ENCODE measurements at regions not wholly inside any gene's neighbourhood (a gene's known extent, or its start where the extent isn't known, plus 50 kb on each side); places are given as distances from the start of the nearest gene placed in this dataset.

DNA sequence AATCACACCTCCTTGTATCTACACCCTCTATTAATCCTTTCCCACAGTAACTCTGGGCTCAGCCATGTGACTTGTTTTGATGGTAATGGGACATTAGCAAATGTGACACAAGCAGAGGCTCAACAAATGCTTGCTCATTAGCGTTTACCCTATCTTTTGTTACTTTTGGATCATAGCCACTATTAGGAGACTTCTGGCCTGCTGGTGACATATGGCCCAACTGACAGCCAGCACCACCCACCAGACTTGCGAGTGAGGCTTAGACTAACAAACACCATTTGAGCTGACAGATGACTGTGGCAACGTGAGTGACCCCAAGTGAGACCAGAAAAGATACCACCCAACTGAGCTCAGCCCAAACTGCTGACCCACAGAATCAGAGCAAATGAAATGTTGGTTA, 154.1 kb downstream of the OLFM4 start:
- Mint-ChIP-seq H3K36me3 (ENCODE audit: insufficient read depth, unreplicated experiment) (no peaks in the 10 kb centered on the region), H3K4me3 (ENCODE audit: unreplicated experiment) (no peak overlapping the region), H3K9me3 (ENCODE audit: unreplicated experiment) (no peaks in the 10 kb centered on the region), H3K27ac (ENCODE audit: low read depth, unreplicated experiment) (no peak overlapping the region), H3K4me1 (ENCODE audit: insufficient read depth, unreplicated experiment) (no peaks in the 10 kb centered on the region), H3K27me3 (ENCODE audit: insufficient read depth, unreplicated experiment) (peaks cover 10% of the 10 kb centered on the region)
- CTCF ChIA-PET, result interaction anchor here (1.1 to 1.6 kb wide), 2 partner anchors 31 to 215 kb away, joined by 5 to 6 read pairs; no protein-coding TSS in a partner anchor
- intact Hi-C loops (cut with micrococcal nuclease), result no loop called here
- BruUV-seq (replicated peaks), result no TSS peak
- DNase-seq (ENCODE audit: unreplicated experiment), result no peak
- TF ChIP-seq, protein P1, sequence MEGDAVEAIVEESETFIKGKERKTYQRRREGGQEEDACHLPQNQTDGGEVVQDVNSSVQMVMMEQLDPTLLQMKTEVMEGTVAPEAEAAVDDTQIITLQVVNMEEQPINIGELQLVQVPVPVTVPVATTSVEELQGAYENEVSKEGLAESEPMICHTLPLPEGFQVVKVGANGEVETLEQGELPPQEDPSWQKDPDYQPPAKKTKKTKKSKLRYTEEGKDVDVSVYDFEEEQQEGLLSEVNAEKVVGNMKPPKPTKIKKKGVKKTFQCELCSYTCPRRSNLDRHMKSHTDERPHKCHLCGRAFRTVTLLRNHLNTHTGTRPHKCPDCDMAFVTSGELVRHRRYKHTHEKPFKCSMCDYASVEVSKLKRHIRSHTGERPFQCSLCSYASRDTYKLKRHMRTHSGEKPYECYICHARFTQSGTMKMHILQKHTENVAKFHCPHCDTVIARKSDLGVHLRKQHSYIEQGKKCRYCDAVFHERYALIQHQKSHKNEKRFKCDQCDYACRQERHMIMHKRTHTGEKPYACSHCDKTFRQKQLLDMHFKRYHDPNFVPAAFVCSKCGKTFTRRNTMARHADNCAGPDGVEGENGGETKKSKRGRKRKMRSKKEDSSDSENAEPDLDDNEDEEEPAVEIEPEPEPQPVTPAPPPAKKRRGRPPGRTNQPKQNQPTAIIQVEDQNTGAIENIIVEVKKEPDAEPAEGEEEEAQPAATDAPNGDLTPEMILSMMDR (IDR thresholded peaks at IDR 0.05; ENCODE audit: unreplicated experiment), result no peak
- POLR2A ChIA-PET, result no interaction called here

DNA sequence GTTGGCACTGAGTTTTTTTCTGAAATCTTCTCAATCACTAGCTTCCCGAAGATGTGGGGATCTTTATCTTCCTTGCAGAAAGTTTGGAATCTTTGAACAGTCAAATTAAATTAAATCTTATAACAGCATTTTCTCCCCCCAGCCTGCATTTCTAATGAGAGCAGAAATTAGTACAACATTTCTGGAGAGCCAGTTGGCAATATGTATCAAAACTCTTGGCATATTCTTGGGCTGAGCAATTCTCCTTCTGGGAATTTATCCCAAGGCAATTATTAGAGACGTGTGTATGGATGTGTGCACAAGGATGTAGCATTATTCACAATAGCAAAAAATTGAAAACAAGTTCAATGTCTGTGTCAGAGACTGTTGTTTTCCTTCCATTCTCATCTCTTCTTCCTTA, 159.5 kb downstream of the OLFM4 start:
- H3K4me3 Mint-ChIP-seq (ENCODE audit: unreplicated experiment), result no peak overlapping the region
- H3K27me3 Mint-ChIP-seq (ENCODE audit: insufficient read depth, unreplicated experiment), result no peaks in the 10 kb centered on the region
- TF ChIP-seq, protein P1 (IDR thresholded peaks at IDR 0.05; ENCODE audit: unreplicated experiment), result no peak
- H3K4me1 Mint-ChIP-seq (ENCODE audit: insufficient read depth, unreplicated experiment), result peaks cover 13% of the 10 kb centered on the region
- no TSS peak for BruUV-seq (replicated peaks)
- no peaks in the 10 kb centered on the region for H3K36me3 Mint-ChIP-seq (ENCODE audit: insufficient read depth, unreplicated experiment)
- no peaks in the 10 kb centered on the region for H3K9me3 Mint-ChIP-seq (ENCODE audit: unreplicated experiment)
- ChIA-PET POLR2A (interaction anchor here (0.6 kb wide), 1 partner anchor 259 kb away, joined by 3 read pairs; no protein-coding TSS in a partner anchor), CTCF (interaction anchor here (0.6 to 5.1 kb wide), 6 partner anchors 220 to 1719 kb away, joined by 3 to 29 read pairs (median 3); no protein-coding TSS in a partner anchor)
- intact Hi-C loops (cut with micrococcal nuclease), result loop anchor here (2.0 to 5.0 kb wide), 2 partner anchors 221 to 523 kb away; no protein-coding TSS in a partner anchor
- H3K27ac Mint-ChIP-seq (ENCODE audit: low read depth, unreplicated experiment), result no peak overlapping the region
- DNase-seq (ENCODE audit: unreplicated experiment), result no peak

DNA sequence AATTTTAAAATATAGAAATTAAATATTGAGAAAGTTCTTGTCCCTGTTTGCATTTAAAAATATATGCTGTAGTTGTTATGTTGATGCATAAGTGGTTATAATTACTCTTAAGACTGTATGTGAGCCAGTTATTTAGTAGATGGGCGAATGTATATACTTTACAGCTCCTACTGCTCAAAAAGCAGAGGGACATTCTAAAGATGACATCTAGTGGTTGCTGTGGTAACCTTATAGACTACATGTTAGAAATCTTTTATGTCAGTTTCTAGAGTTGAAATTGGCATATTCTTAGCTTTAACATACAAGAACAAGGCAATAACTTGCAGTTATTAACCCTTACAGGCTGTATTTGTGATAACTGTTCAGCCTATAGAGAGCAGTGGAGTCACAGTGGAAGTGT, 160.5 kb downstream of the OLFM4 start:
- intact Hi-C loops (cut with micrococcal nuclease), result loop anchor here (1.0 to 5.0 kb wide), 3 partner anchors 222 to 524 kb away; no protein-coding TSS in a partner anchor
- Mint-ChIP-seq H3K4me1 (ENCODE audit: insufficient read depth, unreplicated experiment) (peaks cover 13% of the 10 kb centered on the region), H3K27me3 (ENCODE audit: insufficient read depth, unreplicated experiment) (no peaks in the 10 kb centered on the region), H3K27ac (ENCODE audit: low read depth, unreplicated experiment) (no peak overlapping the region), H3K4me3 (ENCODE audit: unreplicated experiment) (no peak overlapping the region), H3K9me3 (ENCODE audit: unreplicated experiment) (no peaks in the 10 kb centered on the region), H3K36me3 (ENCODE audit: insufficient read depth, unreplicated experiment) (no peaks in the 10 kb centered on the region)
- no TSS peak for BruUV-seq (replicated peaks)
- POLR2A ChIA-PET, result interaction anchor here (1.4 kb wide), 1 partner anchor 221 kb away, joined by 3 read pairs; no protein-coding TSS in a partner anchor
- CTCF ChIA-PET, result interaction anchor here (0.6 to 5.1 kb wide), 9 partner anchors 9 to 567 kb away, joined by 3 to 29 read pairs (median 4); no protein-coding TSS in a partner anchor
- TF ChIP-seq, protein P1 (IDR thresholded peaks at IDR 0.05; ENCODE audit: unreplicated experiment), result no peak
- no peak for DNase-seq (ENCODE audit: unreplicated experiment)

DNA sequence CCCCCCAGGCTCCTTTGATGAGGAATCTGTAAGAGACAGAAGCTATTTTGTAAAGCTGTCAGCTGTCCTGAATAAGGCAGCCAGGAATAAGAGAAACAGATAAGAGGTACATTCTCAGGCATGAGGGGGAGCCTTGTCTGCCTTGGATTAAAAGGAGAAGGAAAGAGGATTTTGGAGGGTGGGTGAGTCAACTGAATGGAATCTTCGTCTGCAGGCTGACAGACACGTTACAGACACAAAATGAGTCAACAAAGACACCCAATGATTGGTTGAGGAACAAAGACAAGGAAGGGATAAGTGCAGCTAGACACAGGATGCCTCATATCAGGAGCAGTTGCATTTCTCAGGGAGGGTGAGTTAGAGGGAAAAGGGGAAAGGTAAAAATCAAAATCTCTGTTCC, 162.5 kb downstream of the OLFM4 start:
- Mint-ChIP-seq H3K27ac (ENCODE audit: low read depth, unreplicated experiment) (no peak overlapping the region), H3K27me3 (ENCODE audit: insufficient read depth, unreplicated experiment) (no peaks in the 10 kb centered on the region), H3K9me3 (ENCODE audit: unreplicated experiment) (no peaks in the 10 kb centered on the region), H3K4me3 (ENCODE audit: unreplicated experiment) (no peak overlapping the region), H3K36me3 (ENCODE audit: insufficient read depth, unreplicated experiment) (no peaks in the 10 kb centered on the region), H3K4me1 (ENCODE audit: insufficient read depth, unreplicated experiment) (peaks cover 13% of the 10 kb centered on the region)
- TF ChIP-seq, protein P1 (IDR thresholded peaks at IDR 0.05; ENCODE audit: unreplicated experiment), result no peak
- POLR2A ChIA-PET, result interaction anchor here (0.7 to 2.1 kb wide), 2 partner anchors 33 to 539 kb away, joined by 3 to 6 read pairs; partner anchors contain the start of gene SUGT1
- intact Hi-C loops (cut with micrococcal nuclease), result loop anchor here (10.0 kb wide), 2 partner anchors 326 to 586 kb away; no protein-coding TSS in a partner anchor
- BruUV-seq (replicated peaks), result no TSS peak
- peak; percentile 83 for DNase-seq (ENCODE audit: unreplicated experiment)
- CTCF ChIA-PET, result interaction anchor here (0.7 to 5.1 kb wide), 7 partner anchors 10 to 563 kb away, joined by 3 to 29 read pairs (median 5); no protein-coding TSS in a partner anchor

Data from MCF 10A (cell line).